OCI-LY7 (cell line): ENCODE measurements at regions not wholly inside any gene's neighbourhood (a gene's known extent, or its start where the extent isn't known, plus 50 kb on each side); places are given as distances from the start of the nearest gene placed in this dataset.

ENCODE experiments used
- CTCF ChIP-seq: fragments of 200-600 bp; sonication (generic); conservative IDR thresholded peaks from 2 replicates; pipeline ENCODE4 v1.5.1; 2014; ENCODE audit warnings: mild to moderate bottlenecking, antibody characterized with exemption, low read length, moderate library complexity, mixed read lengths
- EZH2phosphoT487 ChIP-seq: fragments of 200-600 bp; sonication (generic); IDR thresholded peaks from 2 replicates; pipeline ENCODE4 v1.6.1; 2018; ENCODE audit warnings: low read depth, borderline replicate concordance, mild to moderate bottlenecking, mixed run types, antibody characterized with exemption, low read length, moderate library complexity, mixed read lengths

- TF ChIP-seq CTCF (no peak), EZH2phosphoT487 (no peak)
Observed at GRCh38 chrX:109880629-109881028, 122.3 kb upstream of the TMEM164 start.
